Esophagus muscularis mucosa (tissue), 4 donors: ENCODE measurements at regions not wholly inside any gene's neighbourhood (a gene's known extent, or its start where the extent isn't known, plus 50 kb on each side); places are given as distances from the start of the nearest gene placed in this dataset.

Experiments
- DNase-seq: peaks from one replicate; pipeline ENCODE4 v3.0.0-alpha.2; 2017; ENCODE audit errors: extremely low spot score
- H3K27ac ChIP-seq, 4 donors: fragments of 200-600 bp; sonication (generic); replicated peaks in 1 of 4; 1 replicate in 3 of 4; 2 replicates in 1 of 4; pipeline ENCODE4 v1.5.1; 2016 to 2019; ENCODE audit warnings: mild to moderate bottlenecking in 1 of 4
- H3K27me3 ChIP-seq, 4 donors: fragments of 200-600 bp; sonication (generic); one replicate each; pipeline versions ENCODE4 v1.5.1 to v1.6.0; 2016 to 2019
- H3K36me3 ChIP-seq, 4 donors: fragments of 200-600 bp; sonication (generic); one replicate each; pipeline ENCODE4 v1.5.1; 2016 to 2019
- H3K4me1 ChIP-seq, 4 donors: fragments of 200-600 bp; sonication (generic); one replicate each; pipeline ENCODE4 v1.5.1; 2016 to 2019
- H3K4me3 ChIP-seq, 4 donors: fragments of 200-600 bp; sonication (generic); 1 replicate in 2 of 4; 2 replicates in 2 of 4; pipeline ENCODE4 v1.5.1; 2016 to 2019; ENCODE audit warnings: mild to moderate bottlenecking in 4 of 4, moderate library complexity in 1 of 4
- H3K9me3 ChIP-seq, 4 donors: fragments of 200-600 bp; sonication (generic); 1 replicate in 3 of 4; 2 replicates in 1 of 4; pipeline ENCODE4 v1.5.1; 2016 to 2019
- CTCF ChIP-seq, 3 experiments: fragments of 200-600 bp in 2 of 3; fragments of 450-650 bp in 1 of 3; sonication (generic) in 2 of 3; IDR thresholded peaks; one replicate each; pipeline ENCODE4 v1.5.1; 2017 to 2019; ENCODE audit warnings: antibody characterized with exemption in 3 of 3, mild to moderate bottlenecking in 2 of 3, moderate library complexity in 1 of 3
- EP300 ChIP-seq: sonication (generic); formaldehyde crosslinking; IDR thresholded peaks from one replicate; pipeline ENCODE4 v1.6.1; 2017; ENCODE audit warnings: antibody characterized with exemption
- POLR2A ChIP-seq: fragments of 450-650 bp; IDR thresholded peaks from one replicate; pipeline ENCODE4 v1.6.1; 2017; ENCODE audit warnings: antibody characterized with exemption, moderate library complexity, mild to moderate bottlenecking, low read depth
- POLR2AphosphoS5 ChIP-seq, 2 donors: sonication (generic); formaldehyde crosslinking; IDR thresholded peaks; one replicate each; pipeline ENCODE4 v1.6.1; 2017; ENCODE audit warnings: antibody characterized with exemption in 2 of 2
- WGBS: methylation state at CpG from one replicate; pipeline ENCODE4 v1.1.5; 2018; 5-methylcytosine and 5-hydroxymethylcytosine counted together
- intact Hi-C: fragments of 100-400 bp; cut with DNase I; formaldehyde crosslinking; loops from one replicate; pipeline ENCODE4 v1.15.1; 2023

GRCh38 chr3:34294240-34294639 lies 495.8 kb downstream of the PDCD6IP start:
- no peak for TF ChIP-seq POLR2A
- Histone ChIP-seq H3K4me3 (no peak overlapping the region), H3K9me3 (no peaks in the 10 kb centered on the region), H3K27ac (no peak overlapping the region), H3K36me3 (no peaks in the 10 kb centered on the region), H3K4me1 (no peaks in the 10 kb centered on the region), H3K27me3 (no peaks in the 10 kb centered on the region)
- intact Hi-C loops = no loop called here
- no peak for DNase-seq

DNA sequence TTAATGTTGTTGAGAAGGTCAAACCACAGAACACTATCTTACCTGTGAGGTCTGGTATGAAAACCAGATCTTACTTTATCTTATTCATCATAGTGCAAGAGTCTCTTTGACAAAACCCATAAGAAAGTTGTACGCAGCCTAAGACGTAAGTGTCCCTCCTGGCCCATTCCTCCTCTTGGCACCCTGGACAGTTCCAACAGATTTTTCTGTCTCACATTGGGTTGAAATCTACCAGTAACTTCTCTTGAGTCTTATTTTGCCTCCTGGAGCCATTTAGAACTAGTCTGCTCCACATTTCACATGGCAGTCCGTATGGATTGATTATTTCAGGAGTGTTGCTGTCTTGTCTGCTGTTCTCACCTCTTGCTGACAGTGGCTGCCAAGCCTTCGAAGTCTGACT lies 498.4 kb downstream of the PDCD6IP start:
- Histone ChIP-seq H3K27me3 (no peaks in the 10 kb centered on the region), H3K4me3 (no peak overlapping the region), H3K27ac (no peak overlapping the region), H3K36me3 (no peaks in the 10 kb centered on the region), H3K9me3 (no peaks in the 10 kb centered on the region), H3K4me1 (no peaks in the 10 kb centered on the region)
- intact Hi-C loops = no loop called here
- DNase-seq = no peak
- TF ChIP-seq POLR2AphosphoS5 (IDR thresholded peaks at IDR 0.05) (no peak), POLR2A (no peak), CTCF (IDR thresholded peaks at IDR 0.05) (no peak), EP300 (no peak)
- 77% methylated on average over 4 of the region's 4 CpGs for WGBS

DNA sequence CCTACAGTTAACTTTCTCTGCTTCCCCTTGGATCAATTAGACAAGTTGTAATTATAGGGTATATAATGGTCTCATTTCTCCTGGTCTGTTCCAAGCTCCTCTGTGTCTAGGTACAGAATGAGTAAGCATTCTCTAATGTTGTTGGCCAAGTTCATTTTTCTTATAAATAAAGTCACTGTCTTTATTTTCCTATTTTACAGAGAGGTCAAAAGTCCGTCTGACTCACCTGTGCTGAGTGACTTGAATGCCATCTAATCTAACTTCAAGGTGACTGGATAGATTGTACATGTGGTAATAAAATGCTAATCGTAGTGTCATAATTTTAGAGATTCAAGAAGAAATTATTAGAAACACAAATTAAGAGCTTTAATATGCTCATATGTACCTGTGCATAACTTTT lies 500.2 kb downstream of the PDCD6IP start:
- TF ChIP-seq POLR2A = no peak
- TF ChIP-seq CTCF (IDR thresholded peaks at IDR 0.05) = no peak
- no peak for TF ChIP-seq POLR2AphosphoS5 (IDR thresholded peaks at IDR 0.05)
- no peak for TF ChIP-seq EP300
- intact Hi-C loops = no loop called here

GRCh38 chr3:34300621-34301020 lies 502.2 kb downstream of the PDCD6IP start:
- Histone ChIP-seq H3K27me3 (no peaks in the 10 kb centered on the region), H3K27ac (no peak overlapping the region), H3K36me3 (no peaks in the 10 kb centered on the region), H3K4me3 (no peak overlapping the region), H3K4me1 (no peaks in the 10 kb centered on the region), H3K9me3 (no peaks in the 10 kb centered on the region)
- intact Hi-C loops = no loop called here
- TF ChIP-seq CTCF (IDR thresholded peaks at IDR 0.05) (no peak), POLR2AphosphoS5 (IDR thresholded peaks at IDR 0.05) (no peak), POLR2A (no peak), EP300 (no peak)
- no peak for DNase-seq
- 44% methylated on average over 3 of the region's 3 CpGs for WGBS

More for the DNA sequence above, 500.2 kb downstream of the PDCD6IP start:
- Histone ChIP-seq H3K36me3 (no peaks in the 10 kb centered on the region), H3K27ac (no peak overlapping the region), H3K9me3 (no peaks in the 10 kb centered on the region), H3K27me3 (no peaks in the 10 kb centered on the region), H3K4me1 (no peaks in the 10 kb centered on the region), H3K4me3 (no peak overlapping the region)
- DNase-seq = no peak
- WGBS = 93% methylated on average over 2 of the region's 2 CpGs

DNA sequence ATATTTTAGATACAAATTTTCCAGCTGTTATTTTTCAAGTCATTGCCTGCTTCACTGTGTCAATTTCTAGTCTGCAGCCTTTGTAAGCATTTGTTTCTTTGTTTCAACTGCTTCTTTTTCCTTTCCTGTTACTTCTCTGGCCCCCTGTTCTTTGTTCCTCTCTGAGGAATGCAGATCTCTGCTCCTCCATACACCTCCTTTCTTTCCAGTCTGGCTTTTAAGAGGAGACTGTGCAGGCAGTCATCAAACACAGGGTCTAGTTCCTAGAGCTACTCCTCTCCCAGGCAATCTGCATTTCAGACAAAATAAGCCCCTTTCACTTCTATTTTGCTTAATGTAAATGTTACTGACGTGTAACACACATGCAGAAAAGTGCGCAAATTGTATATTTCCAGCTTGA lies 502.9 kb downstream of the PDCD6IP start:
- 91% methylated on average over 2 of the region's 2 CpGs for WGBS
- no peaks in the 10 kb centered on the region for H3K9me3 ChIP-seq
- no peak overlapping the region for H3K4me3 ChIP-seq
- no peak for TF ChIP-seq EP300
- no peak for TF ChIP-seq POLR2AphosphoS5 (IDR thresholded peaks at IDR 0.05)
- TF ChIP-seq CTCF (IDR thresholded peaks at IDR 0.05) = no peak
- TF ChIP-seq POLR2A = no peak
- H3K27me3 ChIP-seq = no peaks in the 10 kb centered on the region
- no peaks in the 10 kb centered on the region for H3K36me3 ChIP-seq
- no peak overlapping the region for H3K27ac ChIP-seq
- no peak for DNase-seq
- H3K4me1 ChIP-seq = no peaks in the 10 kb centered on the region
- intact Hi-C loops = no loop called here
